ENCODE measurements at regions not wholly inside any gene's neighbourhood (a gene's known extent, or its start where the extent isn't known, plus 50 kb on each side); places are given as distances from the start of the nearest gene placed in this dataset.

GRCh38 chr6:27617046-27617687 is 144.3 kb upstream of the ZNF184 start:
- TF ChIP-seq ZNF8 (CRISPR knock-in tag; IDR thresholded peaks at IDR 0.05) (no peak), ESRRG (CRISPR knock-in tag; IDR thresholded peaks at IDR 0.05) (no peak), CSRNP3 (CRISPR knock-in tag; IDR thresholded peaks at IDR 0.05) (no peak), ZNF70 (CRISPR knock-in tag; IDR thresholded peaks at IDR 0.05) (no peak), POU6F1 (CRISPR knock-in tag; IDR thresholded peaks at IDR 0.05; ENCODE audit: borderline replicate concordance, low read depth) (no peak), ZFP30 (CRISPR knock-in tag; IDR thresholded peaks at IDR 0.05) (no peak), ARNTL (CRISPR knock-in tag; IDR thresholded peaks at IDR 0.05; ENCODE audit: borderline replicate concordance, low read depth) (no peak), GLIS3 (CRISPR knock-in tag; IDR thresholded peaks at IDR 0.05) (no peak), TCF4 (CRISPR knock-in tag; IDR thresholded peaks at IDR 0.05; ENCODE audit: borderline replicate concordance) (no peak), PATZ1 (CRISPR knock-in tag; IDR thresholded peaks at IDR 0.05; ENCODE audit: borderline replicate concordance) (no peak), ZC3H10 (CRISPR knock-in tag; IDR thresholded peaks at IDR 0.05) (no peak), ZNF565 (CRISPR knock-in tag; conservative IDR thresholded peaks at IDR 0.05; ENCODE audit: low read depth) (no peak), RARB (CRISPR knock-in tag; IDR thresholded peaks at IDR 0.05) (no peak), TSHZ2 (CRISPR knock-in tag; IDR thresholded peaks at IDR 0.05) (no peak), TOX (CRISPR knock-in tag; IDR thresholded peaks at IDR 0.05; ENCODE audit: borderline replicate concordance) (no peak), ZFP3 (CRISPR knock-in tag; IDR thresholded peaks at IDR 0.05) (no peak), SNAI2 (CRISPR knock-in tag; IDR thresholded peaks at IDR 0.05) (no peak)
- peak; percentile 82 for ATAC-seq

GRCh38 chr6:27616328-27617045 is 143.6 kb upstream of the ZNF184 start:
- TF ChIP-seq ESRRG (CRISPR knock-in tag; IDR thresholded peaks at IDR 0.05) (no peak), ZNF565 (CRISPR knock-in tag; conservative IDR thresholded peaks at IDR 0.05; ENCODE audit: low read depth) (no peak), RARB (CRISPR knock-in tag; IDR thresholded peaks at IDR 0.05) (no peak), PATZ1 (CRISPR knock-in tag; IDR thresholded peaks at IDR 0.05; ENCODE audit: borderline replicate concordance) (no peak), ZNF8 (CRISPR knock-in tag; IDR thresholded peaks at IDR 0.05) (no peak), POU6F1 (CRISPR knock-in tag; IDR thresholded peaks at IDR 0.05; ENCODE audit: borderline replicate concordance, low read depth) (no peak), TSHZ2 (CRISPR knock-in tag; IDR thresholded peaks at IDR 0.05) (no peak), ISL1 (CRISPR knock-in tag; IDR thresholded peaks at IDR 0.05) (no peak), TCF4 (CRISPR knock-in tag; IDR thresholded peaks at IDR 0.05; ENCODE audit: borderline replicate concordance) (no peak)
- no peak for ATAC-seq
